ENCODE measurements at regions not wholly inside any gene's neighbourhood (a gene's known extent, or its start where the extent isn't known, plus 50 kb on each side); places are given as distances from the start of the nearest gene placed in this dataset.

- H3K4me1 ChIP-seq (ENCODE audit: insufficient read depth, low read length), result no peaks in the 10 kb centered on the region
- no peak for DNase-seq
- no peaks in the 10 kb centered on the region for H3K36me3 Mint-ChIP-seq
- ChIA-PET POLR2A (ENCODE audit: partially characterized antibody) (no interaction called here), CTCF (ENCODE audit: partially characterized antibody) (no interaction called here)
- no peaks in the 10 kb centered on the region for H3K27me3 ChIP-seq (ENCODE audit: insufficient read depth, low read length)
- no peak overlapping the region for H3K27ac Mint-ChIP-seq
- H3K9me3 Mint-ChIP-seq, result no peaks in the 10 kb centered on the region
- H3K36me3 ChIP-seq (ENCODE audit: insufficient read depth, low read length), result no peaks in the 10 kb centered on the region
- no peaks in the 10 kb centered on the region for H3K4me1 Mint-ChIP-seq
- H3K27me3 Mint-ChIP-seq, result no peaks in the 10 kb centered on the region
- intact Hi-C loops (cut with micrococcal nuclease), result no loop called here
- H3K4me3 Mint-ChIP-seq, result no peak overlapping the region
- no peak overlapping the region for H3K27ac ChIP-seq (ENCODE audit: low read depth, low read length)
- no peaks in the 10 kb centered on the region for H3K9me3 ChIP-seq (ENCODE audit: control insufficient read depth in 1 of 2, low read length in 2 of 2)
- no peak overlapping the region for H3K4me3 ChIP-seq (ENCODE audit: low read length in 2 of 2)
Measured at GRCh38 chr18:11419338-11419737, 190.1 kb upstream of the SLC35G4 start.

GRCh38 chr18:11412811-11413210 lies 196.6 kb upstream of the SLC35G4 start:
- no peak overlapping the region for H3K27ac ChIP-seq (ENCODE audit: low read depth, low read length)
- Mint-ChIP-seq H3K4me3 (no peak overlapping the region), H3K4me1 (no peaks in the 10 kb centered on the region), H3K9me3 (peaks cover 0 to 3% (median 0%) of the 10 kb centered on the region in 8 donors), H3K27ac (no peak overlapping the region), H3K27me3 (peaks cover 1 to 2% of the 10 kb centered on the region in 2 donors), H3K36me3 (no peaks in the 10 kb centered on the region)
- DNase-seq, result no peak
- ChIA-PET POLR2A (ENCODE audit: partially characterized antibody) (no interaction called here), CTCF (ENCODE audit: partially characterized antibody) (no interaction called here)
- intact Hi-C loops (cut with micrococcal nuclease), result no loop called here
- no peaks in the 10 kb centered on the region for H3K4me1 ChIP-seq (ENCODE audit: insufficient read depth, low read length)
- H3K36me3 ChIP-seq (ENCODE audit: insufficient read depth, low read length), result no peaks in the 10 kb centered on the region
- H3K27me3 ChIP-seq (ENCODE audit: insufficient read depth, low read length), result no peaks in the 10 kb centered on the region
- no peaks in the 10 kb centered on the region for H3K9me3 ChIP-seq (ENCODE audit: control insufficient read depth in 1 of 2, low read length in 2 of 2)
- no peak overlapping the region for H3K4me3 ChIP-seq (ENCODE audit: low read length in 2 of 2)

- H3K27me3 Mint-ChIP-seq, result peaks cover 1 to 2% of the 10 kb centered on the region in 2 donors
- no peaks in the 10 kb centered on the region for H3K36me3 Mint-ChIP-seq
- ChIA-PET POLR2A (ENCODE audit: partially characterized antibody) (no interaction called here), CTCF (ENCODE audit: partially characterized antibody) (no interaction called here)
- H3K4me3 Mint-ChIP-seq, result no peak overlapping the region
- no peaks in the 10 kb centered on the region for H3K4me1 Mint-ChIP-seq
- intact Hi-C loops (cut with micrococcal nuclease), result no loop called here
- no peaks in the 10 kb centered on the region for H3K27me3 ChIP-seq (ENCODE audit: insufficient read depth, low read length)
- H3K9me3 ChIP-seq (ENCODE audit: control insufficient read depth in 1 of 2, low read length in 2 of 2), result no peaks in the 10 kb centered on the region
- H3K27ac Mint-ChIP-seq, result no peak overlapping the region
- no peaks in the 10 kb centered on the region for H3K36me3 ChIP-seq (ENCODE audit: insufficient read depth, low read length)
- no peak overlapping the region for H3K4me3 ChIP-seq (ENCODE audit: low read length in 2 of 2)
- peaks cover 0 to 3% (median 0%) of the 10 kb centered on the region in 8 donors for H3K9me3 Mint-ChIP-seq
- no peaks in the 10 kb centered on the region for H3K4me1 ChIP-seq (ENCODE audit: insufficient read depth, low read length)
- no peak overlapping the region for H3K27ac ChIP-seq (ENCODE audit: low read depth, low read length)
- no peak for DNase-seq
Measured at GRCh38 chr18:11411048-11411447, 198.3 kb upstream of the SLC35G4 start.

GRCh38 chr18:11408555-11409065 lies 200.8 kb upstream of the SLC35G4 start:
- no peak overlapping the region for H3K27ac ChIP-seq (ENCODE audit: low read depth, low read length)
- no peak for DNase-seq
- CTCF ChIA-PET (ENCODE audit: partially characterized antibody), result no interaction called here
- H3K27me3 ChIP-seq (ENCODE audit: insufficient read depth, low read length), result no peaks in the 10 kb centered on the region
- POLR2A ChIA-PET (ENCODE audit: partially characterized antibody), result no interaction called here
- Mint-ChIP-seq H3K36me3 (no peaks in the 10 kb centered on the region), H3K27me3 (peaks cover 0 to 2% of the 10 kb centered on the region in 2 donors), H3K9me3 (peaks cover 0 to 3% (median 0%) of the 10 kb centered on the region in 8 donors), H3K4me1 (no peaks in the 10 kb centered on the region), H3K27ac (no peak overlapping the region), H3K4me3 (no peak overlapping the region)
- H3K4me1 ChIP-seq (ENCODE audit: insufficient read depth, low read length), result no peaks in the 10 kb centered on the region
- no peaks in the 10 kb centered on the region for H3K36me3 ChIP-seq (ENCODE audit: insufficient read depth, low read length)
- H3K4me3 ChIP-seq (ENCODE audit: low read length in 2 of 2), result no peak overlapping the region
- H3K9me3 ChIP-seq (ENCODE audit: control insufficient read depth in 1 of 2, low read length in 2 of 2), result no peaks in the 10 kb centered on the region
- intact Hi-C loops (cut with micrococcal nuclease), result no loop called here

- no peak overlapping the region for H3K4me3 Mint-ChIP-seq
- peaks cover 0 to 3% (median 0%) of the 10 kb centered on the region in 8 donors for H3K9me3 Mint-ChIP-seq
- Histone ChIP-seq H3K36me3 (ENCODE audit: insufficient read depth, low read length) (no peaks in the 10 kb centered on the region), H3K4me1 (ENCODE audit: insufficient read depth, low read length) (no peaks in the 10 kb centered on the region), H3K4me3 (ENCODE audit: low read length in 2 of 2) (no peak overlapping the region), H3K9me3 (ENCODE audit: control insufficient read depth in 1 of 2, low read length in 2 of 2) (no peaks in the 10 kb centered on the region), H3K27me3 (ENCODE audit: insufficient read depth, low read length) (no peaks in the 10 kb centered on the region), H3K27ac (ENCODE audit: low read depth, low read length) (no peak overlapping the region)
- no peak overlapping the region for H3K27ac Mint-ChIP-seq
- intact Hi-C loops (cut with micrococcal nuclease), result no loop called here
- no peak for DNase-seq
- H3K27me3 Mint-ChIP-seq, result peaks cover 0 to 2% of the 10 kb centered on the region in 2 donors
- H3K4me1 Mint-ChIP-seq, result no peaks in the 10 kb centered on the region
- no peaks in the 10 kb centered on the region for H3K36me3 Mint-ChIP-seq
- ChIA-PET CTCF (ENCODE audit: partially characterized antibody) (no interaction called here), POLR2A (ENCODE audit: partially characterized antibody) (no interaction called here)
Measured at GRCh38 chr18:11407940-11408339, 201.5 kb upstream of the SLC35G4 start.

- intact Hi-C loops (cut with micrococcal nuclease), result no loop called here
- H3K4me3 ChIP-seq (ENCODE audit: low read length in 2 of 2), result no peak overlapping the region
- no peaks in the 10 kb centered on the region for H3K36me3 ChIP-seq (ENCODE audit: insufficient read depth, low read length)
- CTCF ChIA-PET (ENCODE audit: partially characterized antibody), result no interaction called here
- no peak for DNase-seq
- no peaks in the 10 kb centered on the region for H3K4me1 Mint-ChIP-seq
- H3K27ac Mint-ChIP-seq, result no peak overlapping the region
- POLR2A ChIA-PET (ENCODE audit: partially characterized antibody), result no interaction called here
- no peaks in the 10 kb centered on the region for H3K27me3 Mint-ChIP-seq
- peaks cover 0 to 2% (median 0%) of the 10 kb centered on the region in 8 donors for H3K9me3 Mint-ChIP-seq
- H3K27ac ChIP-seq (ENCODE audit: low read depth, low read length), result no peak overlapping the region
- no peak overlapping the region for H3K4me3 Mint-ChIP-seq
- no peaks in the 10 kb centered on the region for H3K9me3 ChIP-seq (ENCODE audit: control insufficient read depth in 1 of 2, low read length in 2 of 2)
- no peaks in the 10 kb centered on the region for H3K27me3 ChIP-seq (ENCODE audit: insufficient read depth, low read length)
- no peaks in the 10 kb centered on the region for H3K36me3 Mint-ChIP-seq
- H3K4me1 ChIP-seq (ENCODE audit: insufficient read depth, low read length), result no peaks in the 10 kb centered on the region
Measured at GRCh38 chr18:11405804-11406203, 203.6 kb upstream of the SLC35G4 start.

GRCh38 chr18:11400703-11401102 lies 208.7 kb upstream of the SLC35G4 start:
- no peak overlapping the region for H3K4me3 Mint-ChIP-seq
- peaks cover 0 to under 1% of the 10 kb centered on the region in 2 donors for H3K27me3 Mint-ChIP-seq
- DNase-seq, result no peak
- H3K9me3 ChIP-seq (ENCODE audit: control insufficient read depth in 1 of 2, low read length in 2 of 2), result no peaks in the 10 kb centered on the region
- H3K27ac Mint-ChIP-seq, result no peak overlapping the region
- no peak overlapping the region for H3K27ac ChIP-seq (ENCODE audit: low read depth, low read length)
- CTCF ChIA-PET (ENCODE audit: partially characterized antibody), result no interaction called here
- no peaks in the 10 kb centered on the region for H3K27me3 ChIP-seq (ENCODE audit: insufficient read depth, low read length)
- H3K4me1 Mint-ChIP-seq, result no peaks in the 10 kb centered on the region
- no peaks in the 10 kb centered on the region for H3K36me3 Mint-ChIP-seq
- POLR2A ChIA-PET (ENCODE audit: partially characterized antibody), result no interaction called here
- no peaks in the 10 kb centered on the region for H3K4me1 ChIP-seq (ENCODE audit: insufficient read depth, low read length)
- no peak overlapping the region for H3K4me3 ChIP-seq (ENCODE audit: low read length in 2 of 2)
- intact Hi-C loops (cut with micrococcal nuclease), result no loop called here
- no peaks in the 10 kb centered on the region for H3K36me3 ChIP-seq (ENCODE audit: insufficient read depth, low read length)
- peaks cover 0 to 8% (median 0%) of the 10 kb centered on the region in 8 donors for H3K9me3 Mint-ChIP-seq

GRCh38 chr18:11398625-11399024 lies 210.8 kb upstream of the SLC35G4 start:
- no peaks in the 10 kb centered on the region for H3K36me3 Mint-ChIP-seq
- no peaks in the 10 kb centered on the region for H3K4me1 ChIP-seq (ENCODE audit: insufficient read depth, low read length)
- no peak overlapping the region for H3K27ac ChIP-seq (ENCODE audit: low read depth, low read length)
- no peaks in the 10 kb centered on the region for H3K27me3 ChIP-seq (ENCODE audit: insufficient read depth, low read length)
- peaks cover 1 to 2% of the 10 kb centered on the region in 2 donors for H3K27me3 Mint-ChIP-seq
- H3K4me3 Mint-ChIP-seq, result no peak overlapping the region
- H3K9me3 ChIP-seq (ENCODE audit: control insufficient read depth in 1 of 2, low read length in 2 of 2), result no peaks in the 10 kb centered on the region
- ChIA-PET POLR2A (ENCODE audit: partially characterized antibody) (no interaction called here), CTCF (ENCODE audit: partially characterized antibody) (no interaction called here)
- H3K4me1 Mint-ChIP-seq, result no peaks in the 10 kb centered on the region
- no peak for DNase-seq
- no peak overlapping the region for H3K27ac Mint-ChIP-seq
- H3K9me3 Mint-ChIP-seq, result peaks cover 0 to 9% (median 0%) of the 10 kb centered on the region in 8 donors
- no peak overlapping the region for H3K4me3 ChIP-seq (ENCODE audit: low read length in 2 of 2)
- intact Hi-C loops (cut with micrococcal nuclease), result no loop called here
- H3K36me3 ChIP-seq (ENCODE audit: insufficient read depth, low read length), result no peaks in the 10 kb centered on the region

Measured in CD4-positive, alpha-beta memory T cell (primary cell).